GM12864 (cell line): ENCODE measurements at regions not wholly inside any gene's neighbourhood (a gene's known extent, or its start where the extent isn't known, plus 50 kb on each side); places are given as distances from the start of the nearest gene placed in this dataset.
"Not testable (repeated sequence)": the region's sequence is repeated elsewhere in the genome, so short reads cannot be mapped to it uniquely, and the experiment has no call there.

Experiments used
- DNase-seq: peaks from one replicate; pipeline ENCODE4 v3.0.0-alpha.2; 2011; ENCODE audit warnings: low read depth
- H3K4me3 ChIP-seq: 2 replicates; pipeline ENCODE4 v1.5.1; 2011; ENCODE audit warnings: mild to moderate bottlenecking, low read depth, low read length, control low read depth
- TF ChIP-seq, protein P1 (sequence below): IDR thresholded peaks from 2 replicates; pipeline ENCODE4 v1.5.1; 2011; ENCODE audit warnings: low read depth, mild to moderate bottlenecking, moderate library complexity, low read length, control low read depth, inconsistent platforms; ENCODE audit errors: missing control alignments

- no peak overlapping the region for H3K4me3 ChIP-seq
- no peak for DNase-seq
- TF ChIP-seq, protein P1, sequence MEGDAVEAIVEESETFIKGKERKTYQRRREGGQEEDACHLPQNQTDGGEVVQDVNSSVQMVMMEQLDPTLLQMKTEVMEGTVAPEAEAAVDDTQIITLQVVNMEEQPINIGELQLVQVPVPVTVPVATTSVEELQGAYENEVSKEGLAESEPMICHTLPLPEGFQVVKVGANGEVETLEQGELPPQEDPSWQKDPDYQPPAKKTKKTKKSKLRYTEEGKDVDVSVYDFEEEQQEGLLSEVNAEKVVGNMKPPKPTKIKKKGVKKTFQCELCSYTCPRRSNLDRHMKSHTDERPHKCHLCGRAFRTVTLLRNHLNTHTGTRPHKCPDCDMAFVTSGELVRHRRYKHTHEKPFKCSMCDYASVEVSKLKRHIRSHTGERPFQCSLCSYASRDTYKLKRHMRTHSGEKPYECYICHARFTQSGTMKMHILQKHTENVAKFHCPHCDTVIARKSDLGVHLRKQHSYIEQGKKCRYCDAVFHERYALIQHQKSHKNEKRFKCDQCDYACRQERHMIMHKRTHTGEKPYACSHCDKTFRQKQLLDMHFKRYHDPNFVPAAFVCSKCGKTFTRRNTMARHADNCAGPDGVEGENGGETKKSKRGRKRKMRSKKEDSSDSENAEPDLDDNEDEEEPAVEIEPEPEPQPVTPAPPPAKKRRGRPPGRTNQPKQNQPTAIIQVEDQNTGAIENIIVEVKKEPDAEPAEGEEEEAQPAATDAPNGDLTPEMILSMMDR = no peak
These were observed 111.6 kb upstream of the UST start for GRCh38 chr6:148635070-148635743.

DNA sequence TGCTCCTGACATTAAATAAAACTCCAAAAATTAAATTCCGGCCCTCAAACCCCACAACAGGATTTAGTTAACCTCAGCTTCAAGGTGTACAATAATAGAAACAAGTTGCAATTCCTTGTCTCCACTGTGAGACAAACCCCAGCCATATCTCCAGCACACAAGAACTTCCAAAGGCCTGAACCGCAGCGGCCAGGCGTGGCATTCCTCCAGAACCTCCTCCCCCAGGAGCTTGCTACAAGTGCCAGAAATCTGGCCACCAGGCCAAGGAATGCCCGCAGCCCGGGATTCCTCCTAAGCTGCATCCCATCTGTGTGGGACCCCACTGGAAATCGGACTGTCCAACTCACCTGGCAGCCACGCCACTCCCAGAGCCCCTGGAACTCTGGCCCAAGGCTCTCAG is 105.0 kb upstream of the UST start:
- H3K4me3 ChIP-seq, DNase-seq: not testable (repeated sequence)

DNA sequence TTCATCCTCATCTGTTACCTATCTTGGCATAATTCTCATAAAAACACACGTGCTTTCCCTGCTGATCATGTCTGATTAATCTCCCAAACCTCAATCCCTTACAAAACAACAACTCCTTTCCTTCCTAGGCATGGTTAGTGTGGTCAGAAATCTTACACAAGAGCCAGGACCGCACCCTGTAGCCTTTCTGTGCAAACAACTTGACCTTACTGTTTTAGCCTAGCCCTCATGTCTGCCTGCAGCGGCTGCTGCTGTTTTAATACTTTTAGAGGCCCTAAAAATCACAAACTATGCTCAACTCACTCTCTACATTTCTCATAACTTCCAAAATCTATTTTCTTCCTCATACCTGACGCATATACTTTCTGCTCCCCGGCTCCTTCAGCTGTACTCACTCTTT is 103.6 kb upstream of the UST start:
- DNase-seq, H3K4me3 ChIP-seq: not testable (repeated sequence)

DNA sequence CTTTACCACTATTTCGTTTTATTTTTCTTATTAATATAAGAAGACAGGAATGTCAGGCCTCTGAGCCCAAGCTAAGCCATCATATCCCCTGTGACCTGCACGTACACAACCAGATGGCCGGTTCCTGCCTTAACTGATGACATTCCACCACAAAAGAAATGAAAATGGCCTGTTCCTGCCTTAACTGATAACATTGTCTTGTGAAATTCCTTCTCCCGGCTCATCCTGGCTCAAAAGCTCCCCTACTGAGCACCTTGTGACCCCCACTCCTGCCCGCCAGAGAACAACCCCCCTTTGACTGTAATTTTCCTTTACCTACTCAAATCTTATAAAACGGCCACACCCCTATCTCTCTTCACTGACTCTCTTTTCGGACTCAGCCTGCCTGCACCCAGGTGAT is 101.8 kb upstream of the UST start:
- DNase-seq, H3K4me3 ChIP-seq: not testable (repeated sequence)

DNA sequence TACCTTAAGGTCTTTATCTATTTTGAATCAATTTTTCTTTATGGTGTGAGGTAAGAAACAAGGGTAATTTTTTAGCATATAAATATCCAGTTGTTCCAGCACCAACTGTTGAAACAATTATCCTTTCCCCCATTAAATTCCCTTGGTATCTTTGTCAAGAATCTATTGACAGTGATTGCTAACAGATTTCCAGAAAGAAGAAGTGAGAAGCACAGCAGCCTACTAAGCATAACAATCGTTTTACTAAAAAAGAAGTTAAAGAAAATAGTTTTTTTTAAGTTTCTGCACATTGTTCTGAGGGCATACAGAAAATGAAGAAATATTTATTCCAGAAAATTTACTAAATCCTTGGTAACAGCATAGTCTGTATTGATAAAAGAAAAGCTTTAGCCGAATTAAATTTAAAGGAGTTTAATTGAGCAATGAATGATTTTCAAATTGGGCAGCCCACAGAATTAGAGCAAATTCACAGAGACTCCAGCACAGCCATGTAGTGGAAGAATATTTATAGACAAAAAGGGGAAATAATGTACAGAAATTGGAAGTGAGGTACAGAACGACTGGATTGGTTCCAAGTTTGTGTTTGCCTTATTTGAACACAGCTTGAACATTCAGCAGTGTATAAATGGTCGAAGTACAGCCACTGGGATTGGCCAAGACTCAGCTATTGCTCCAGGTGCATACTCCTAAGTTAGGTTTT is 97.9 kb upstream of the UST start:
- DNase-seq = no peak
- H3K4me3 ChIP-seq = no peak overlapping the region
- TF ChIP-seq, protein P1 = no peak

DNA sequence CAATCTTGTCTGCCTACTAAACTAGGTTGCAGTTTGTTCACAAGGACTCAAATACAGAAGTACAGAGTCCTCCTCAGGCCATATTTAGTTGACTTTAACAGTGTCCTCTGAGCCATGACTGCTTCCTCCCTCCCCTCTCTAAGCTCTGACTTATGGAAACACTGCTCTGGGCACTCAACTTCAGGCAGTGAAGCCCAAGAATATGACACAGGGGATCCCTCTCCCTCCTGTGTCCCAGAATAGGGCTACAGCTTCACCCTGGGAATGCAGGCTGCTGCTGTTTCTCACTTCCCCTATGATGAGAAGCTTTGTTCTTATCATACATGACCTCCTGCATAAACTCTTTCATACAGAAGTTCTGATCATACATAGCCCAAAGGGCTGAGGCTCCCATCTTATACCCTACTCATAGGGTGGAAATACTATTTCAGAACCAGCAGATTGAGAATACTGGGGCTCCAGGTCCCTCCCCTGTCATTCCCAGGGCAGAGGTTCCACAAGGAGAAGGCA is 97.3 kb upstream of the UST start:
- no peak overlapping the region for H3K4me3 ChIP-seq
- TF ChIP-seq, protein P1 = no peak
- DNase-seq = no peak

GRCh38 chr6:148650941-148651505 is 95.8 kb upstream of the UST start:
- DNase-seq = no peak
- H3K4me3 ChIP-seq = no peak overlapping the region
- TF ChIP-seq, protein P1 = no peak

DNA sequence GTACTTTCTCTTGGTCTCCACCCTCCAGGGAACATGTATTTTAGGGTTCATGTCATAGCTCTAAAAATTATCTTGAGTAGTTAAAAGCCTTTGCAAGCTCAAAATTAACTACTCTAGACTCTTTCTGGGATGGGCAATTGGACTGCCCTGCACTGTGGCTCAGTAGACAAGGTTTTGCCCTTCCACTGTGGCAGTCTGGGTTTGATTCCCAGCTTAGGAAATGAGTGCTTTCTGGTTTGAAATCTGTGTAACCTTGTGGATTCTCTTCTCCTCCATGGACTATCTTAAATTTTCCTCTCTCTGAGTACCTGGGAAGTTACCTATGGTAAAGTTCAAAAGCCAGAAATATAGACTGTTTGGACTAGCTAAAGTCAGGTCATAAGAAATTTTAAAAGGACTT is 94.6 kb upstream of the UST start:
- DNase-seq = no peak
- TF ChIP-seq, protein P1 = no peak
- H3K4me3 ChIP-seq = no peak overlapping the region
